ENCODE measurements at regions not wholly inside any gene's neighbourhood (a gene's known extent, or its start where the extent isn't known, plus 50 kb on each side); places are given as distances from the start of the nearest gene placed in this dataset.
"Not testable (repeated sequence)": the region's sequence is repeated elsewhere in the genome, so short reads cannot be mapped to it uniquely, and the experiment has no call there.

- no peak for DNase-seq
These were observed 122.3 kb upstream of the TMPRSS2 start for GRCh38 chr21:41630249-41630648.

GRCh38 chr21:41628256-41628655 lies 120.3 kb upstream of the TMPRSS2 start:
- DNase-seq = no peak

GRCh38 chr21:41627428-41627827 lies 119.5 kb upstream of the TMPRSS2 start:
- no peak for DNase-seq

DNA sequence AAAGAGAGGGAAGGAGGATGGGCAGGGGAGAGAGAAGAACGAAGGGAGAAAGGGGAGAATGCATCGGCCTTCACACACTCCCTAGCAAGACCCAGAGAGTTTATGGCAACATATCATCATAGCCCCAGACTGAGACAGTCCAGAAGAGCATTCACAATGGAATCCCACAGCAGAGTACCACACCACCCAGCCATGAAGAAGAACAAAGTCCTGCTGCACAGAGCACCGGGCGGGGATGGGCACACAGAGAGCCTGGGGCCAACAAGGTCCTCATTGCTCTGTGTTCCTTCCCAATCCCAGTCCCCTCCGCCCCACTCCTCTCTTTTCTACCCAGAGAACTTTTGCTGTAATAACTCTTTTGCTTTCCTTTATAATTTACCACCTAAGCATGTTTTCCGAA lies 118.1 kb upstream of the TMPRSS2 start:
- no peak for DNase-seq

DNA sequence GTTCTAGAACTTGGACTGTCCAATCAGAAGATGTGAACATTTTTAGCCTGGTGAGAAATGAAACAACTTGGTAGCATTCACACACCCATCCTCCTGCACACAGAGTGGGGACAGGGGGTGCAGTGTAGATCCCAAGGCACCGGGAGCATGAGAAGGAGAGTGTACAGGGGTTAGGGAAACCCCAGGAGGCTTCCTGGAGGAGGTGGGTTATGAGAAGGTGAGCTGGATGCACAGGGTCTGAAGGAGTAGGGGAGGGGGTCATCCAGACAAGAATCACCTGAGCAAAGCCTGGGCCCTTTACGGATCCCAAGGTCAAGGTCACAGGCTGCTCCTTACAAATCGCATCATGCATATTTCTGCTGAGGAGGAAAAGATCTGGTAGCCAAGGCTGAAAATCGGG lies 117.5 kb upstream of the TMPRSS2 start:
- DNase-seq = no peak

GRCh38 chr21:41624674-41625310 lies 116.8 kb upstream of the TMPRSS2 start:
- DNase-seq = no peak

DNA sequence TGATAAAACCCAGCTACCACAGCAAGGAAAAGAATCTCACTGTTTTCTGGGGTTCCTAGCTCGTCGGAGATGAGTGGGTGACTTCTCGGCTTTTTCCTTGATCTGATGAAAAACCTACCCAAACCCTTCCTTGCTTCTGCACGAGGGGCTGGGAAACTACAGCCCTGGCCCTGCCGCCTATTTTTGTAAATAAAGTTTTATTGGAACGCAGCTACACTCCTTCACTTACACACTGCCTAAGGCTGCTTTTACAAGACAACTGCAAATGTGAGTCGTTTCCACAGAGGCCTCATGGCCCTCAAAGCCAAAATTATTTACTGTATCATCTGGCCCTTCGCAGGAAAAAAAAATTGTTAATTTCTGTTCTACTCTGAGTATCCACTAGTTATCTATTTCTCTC lies 116.0 kb upstream of the TMPRSS2 start:
- no peak for DNase-seq

GRCh38 chr21:41622831-41623548 lies 115.0 kb upstream of the TMPRSS2 start:
- no peak for DNase-seq

GRCh38 chr21:41622201-41622600 lies 114.2 kb upstream of the TMPRSS2 start:
- DNase-seq = no peak

DNA sequence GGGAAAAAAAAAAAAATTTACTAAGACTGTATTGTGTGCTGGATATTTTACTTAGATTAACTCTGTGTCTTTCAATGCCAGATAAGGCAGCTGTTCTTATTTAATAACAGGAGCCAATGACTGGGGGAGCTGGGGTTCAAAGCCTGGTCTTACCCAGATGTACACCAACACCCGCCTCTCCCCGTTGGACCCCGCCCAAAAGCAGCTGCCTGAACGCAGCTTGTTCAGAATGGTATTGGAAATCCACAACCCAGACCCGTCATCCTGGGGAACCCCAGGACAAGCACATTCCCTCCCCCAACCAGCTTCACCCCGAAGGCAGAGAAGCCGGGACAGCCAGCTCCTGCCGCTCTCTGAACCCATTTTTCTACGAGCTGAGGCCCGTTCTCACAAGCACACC lies 113.6 kb upstream of the TMPRSS2 start:
- DNase-seq = no peak

DNA sequence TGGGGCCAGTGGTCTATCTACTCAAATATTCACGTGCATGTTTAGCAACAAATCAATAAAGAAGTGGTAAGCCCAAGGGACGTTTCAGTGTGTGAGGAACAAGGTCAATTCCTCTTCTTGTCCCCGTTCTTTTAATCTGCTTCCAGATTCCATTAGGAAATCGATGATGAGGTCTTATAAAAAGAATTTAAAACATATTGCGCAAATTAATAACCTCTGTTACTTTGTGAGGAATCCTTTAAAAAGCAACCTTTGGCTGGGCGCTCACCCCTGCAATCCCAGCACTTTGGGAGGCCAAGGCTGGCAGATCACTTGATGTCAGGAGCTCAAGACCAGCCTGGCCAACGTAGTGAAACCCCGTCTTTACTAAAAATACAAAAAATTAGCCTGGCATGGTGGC lies 113.0 kb upstream of the TMPRSS2 start:
- no peak for DNase-seq

GRCh38 chr21:41620541-41620940 lies 112.6 kb upstream of the TMPRSS2 start:
- no peak for DNase-seq

DNA sequence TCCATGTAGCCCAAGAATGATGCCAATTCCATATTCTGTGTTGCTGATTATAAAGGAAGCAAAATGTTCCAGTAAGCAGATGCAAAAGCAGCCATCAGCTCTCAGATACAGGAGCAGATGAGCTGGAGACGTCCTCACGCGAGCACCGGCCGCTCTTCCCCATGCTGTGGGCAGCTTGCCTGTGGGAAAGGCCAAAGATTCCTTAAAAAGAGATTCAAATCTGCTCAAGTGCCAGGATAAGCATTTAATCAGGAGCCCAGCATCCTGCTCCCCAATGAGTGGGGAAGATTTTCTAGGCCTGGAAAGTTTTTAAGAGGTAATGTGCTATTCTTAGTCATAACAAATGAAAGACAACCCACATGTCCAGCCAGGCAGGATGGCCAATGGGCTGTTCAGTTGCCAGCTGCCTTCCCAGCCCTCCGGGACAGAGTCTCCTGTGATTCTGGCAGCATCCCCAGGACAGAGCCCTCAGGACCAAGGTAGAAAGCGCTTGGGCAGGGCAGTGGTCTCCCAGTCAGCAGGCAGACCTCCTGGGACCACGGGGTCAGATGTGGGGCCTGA lies 108.2 kb upstream of the TMPRSS2 start:
- no peak for DNase-seq

DNA sequence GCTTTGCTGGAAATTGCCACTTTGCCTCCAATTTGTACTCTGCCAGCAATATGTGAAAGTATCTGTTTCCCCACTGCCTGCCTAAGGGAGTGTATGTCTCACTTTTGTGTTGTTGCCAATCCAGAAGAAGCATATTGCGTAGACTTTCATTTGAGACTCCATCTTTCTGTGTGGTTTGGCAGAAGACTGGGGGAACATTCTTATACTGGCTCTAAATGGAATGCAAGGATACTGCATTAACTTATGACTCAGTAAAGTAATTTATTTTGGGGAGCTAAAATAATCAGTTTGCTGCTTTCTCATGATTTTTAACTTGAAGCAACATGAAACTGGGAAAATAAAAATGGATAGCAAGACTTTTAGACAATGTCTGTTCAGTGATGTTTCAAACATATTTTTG lies 107.7 kb upstream of the TMPRSS2 start:
- no peak for DNase-seq

GRCh38 chr21:41614511-41614910 lies 106.6 kb upstream of the TMPRSS2 start:
- no peak for DNase-seq

DNA sequence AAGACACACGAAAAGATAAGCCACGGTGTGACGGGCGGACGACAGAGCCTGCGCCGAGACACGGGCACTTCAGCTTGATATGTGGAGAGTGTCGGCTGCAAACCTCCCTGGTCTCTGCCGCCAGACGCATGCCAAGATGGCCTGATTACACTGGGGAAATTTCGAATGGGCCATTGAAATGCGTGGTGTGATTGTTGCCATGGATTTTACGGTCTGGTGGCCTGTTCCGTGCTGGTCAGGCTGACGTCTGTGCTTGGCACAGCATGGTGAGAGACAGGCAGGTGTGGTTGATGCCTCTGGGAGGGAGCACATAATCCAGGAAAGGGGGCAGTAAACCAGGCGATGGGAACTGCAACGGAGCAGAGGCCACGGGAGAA lies 105.6 kb upstream of the TMPRSS2 start:
- DNase-seq = no peak

GRCh38 chr21:41612674-41613532 lies 104.9 kb upstream of the TMPRSS2 start:
- no peak for DNase-seq

GRCh38 chr21:41611966-41612606 lies 104.1 kb upstream of the TMPRSS2 start:
- DNase-seq = no peak

- DNase-seq = no peak
These were observed 103.5 kb upstream of the TMPRSS2 start for GRCh38 chr21:41611441-41611840.

GRCh38 chr21:41610840-41611115 lies 102.8 kb upstream of the TMPRSS2 start:
- DNase-seq = not testable (repeated sequence)

- no peak for DNase-seq
These were observed 102.3 kb upstream of the TMPRSS2 start for GRCh38 chr21:41610042-41610839.

- no peak for DNase-seq
These were observed 98.7 kb upstream of the TMPRSS2 start for GRCh38 chr21:41606706-41607105.

DNA sequence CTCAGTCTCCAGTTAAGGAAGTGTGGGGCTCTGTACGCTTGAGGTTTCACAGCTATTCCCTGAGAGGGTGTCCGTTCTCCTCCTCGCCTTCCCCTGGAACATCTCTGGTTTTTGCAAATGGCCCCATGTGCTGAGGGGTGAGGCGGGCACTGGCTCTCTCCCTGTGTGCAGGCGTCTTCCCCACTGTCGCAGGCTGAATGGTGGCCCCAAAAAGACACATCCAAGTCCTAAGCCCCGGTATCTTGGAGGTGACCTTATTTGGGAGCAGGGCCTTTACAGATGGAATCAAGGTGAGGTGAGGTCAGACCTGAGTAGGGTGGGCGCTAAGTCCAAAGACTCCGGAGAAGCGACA lies 98.0 kb upstream of the TMPRSS2 start:
- DNase-seq = no peak
